ENCODE measurements at regions not wholly inside any gene's neighbourhood (a gene's known extent, or its start where the extent isn't known, plus 50 kb on each side); places are given as distances from the start of the nearest gene placed in this dataset.

DNA sequence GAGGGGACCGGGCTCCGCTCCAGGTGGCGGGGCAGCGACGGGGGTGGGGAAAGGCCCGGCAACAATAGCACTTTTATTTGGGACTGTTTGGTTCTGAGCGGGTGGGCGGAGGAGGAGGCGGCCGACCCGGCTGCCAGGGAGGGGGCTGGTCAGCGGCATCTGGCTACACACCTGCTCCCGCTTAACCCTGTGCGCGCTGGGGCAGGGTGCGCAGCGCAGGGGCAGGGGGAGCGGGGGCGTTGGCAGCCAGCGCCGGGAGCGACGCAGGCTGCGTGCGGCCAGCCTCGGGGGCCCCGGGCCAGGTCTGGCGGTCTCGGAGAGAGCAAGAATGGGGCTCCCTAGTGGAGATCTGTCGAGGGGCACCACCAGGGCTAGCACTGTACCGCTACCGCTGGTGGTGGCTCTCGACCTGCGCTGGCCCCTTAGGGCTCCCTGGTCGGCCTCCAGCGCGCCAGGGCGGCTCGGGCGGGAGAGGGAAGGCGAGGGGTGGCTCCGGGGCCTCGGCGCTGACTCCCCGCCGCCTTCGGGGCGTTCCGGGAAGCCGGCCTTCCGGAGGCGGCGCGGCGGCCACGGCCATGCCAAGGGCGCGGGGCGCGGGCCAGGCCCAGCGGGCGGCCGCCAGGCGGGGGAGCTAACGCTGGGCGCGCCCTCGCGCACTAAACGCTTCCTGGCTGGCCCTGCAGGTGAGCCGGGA, 92.4 kb downstream of the NCR2 start:
- no peak overlapping the region for H3K27ac ChIP-seq (ENCODE audit: poor library complexity, severe bottlenecking)
- H3K4me1 ChIP-seq (ENCODE audit: insufficient read depth, poor library complexity, severe bottlenecking) = peaks cover 15% of the 10 kb centered on the region
- no peaks in the 10 kb centered on the region for H3K9me3 ChIP-seq (ENCODE audit: severe bottlenecking)
- peaks cover 16% of the 10 kb centered on the region for H3K27me3 ChIP-seq (ENCODE audit: insufficient read depth, poor library complexity, severe bottlenecking)
- TF ChIP-seq, protein P1, sequence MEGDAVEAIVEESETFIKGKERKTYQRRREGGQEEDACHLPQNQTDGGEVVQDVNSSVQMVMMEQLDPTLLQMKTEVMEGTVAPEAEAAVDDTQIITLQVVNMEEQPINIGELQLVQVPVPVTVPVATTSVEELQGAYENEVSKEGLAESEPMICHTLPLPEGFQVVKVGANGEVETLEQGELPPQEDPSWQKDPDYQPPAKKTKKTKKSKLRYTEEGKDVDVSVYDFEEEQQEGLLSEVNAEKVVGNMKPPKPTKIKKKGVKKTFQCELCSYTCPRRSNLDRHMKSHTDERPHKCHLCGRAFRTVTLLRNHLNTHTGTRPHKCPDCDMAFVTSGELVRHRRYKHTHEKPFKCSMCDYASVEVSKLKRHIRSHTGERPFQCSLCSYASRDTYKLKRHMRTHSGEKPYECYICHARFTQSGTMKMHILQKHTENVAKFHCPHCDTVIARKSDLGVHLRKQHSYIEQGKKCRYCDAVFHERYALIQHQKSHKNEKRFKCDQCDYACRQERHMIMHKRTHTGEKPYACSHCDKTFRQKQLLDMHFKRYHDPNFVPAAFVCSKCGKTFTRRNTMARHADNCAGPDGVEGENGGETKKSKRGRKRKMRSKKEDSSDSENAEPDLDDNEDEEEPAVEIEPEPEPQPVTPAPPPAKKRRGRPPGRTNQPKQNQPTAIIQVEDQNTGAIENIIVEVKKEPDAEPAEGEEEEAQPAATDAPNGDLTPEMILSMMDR (IDR thresholded peaks at IDR 0.05; ENCODE audit: poor library complexity, severe bottlenecking) = peak; percentile 15
- DNase-seq (ENCODE audit: low spot score) (no peak), ATAC-seq (ENCODE audit: low read depth) (peak; percentile 74)
- H3K4me3 ChIP-seq (ENCODE audit: severe bottlenecking) = peak overlapping the region; percentile 35
- H3K36me3 ChIP-seq (ENCODE audit: low read depth) = no peaks in the 10 kb centered on the region

DNA sequence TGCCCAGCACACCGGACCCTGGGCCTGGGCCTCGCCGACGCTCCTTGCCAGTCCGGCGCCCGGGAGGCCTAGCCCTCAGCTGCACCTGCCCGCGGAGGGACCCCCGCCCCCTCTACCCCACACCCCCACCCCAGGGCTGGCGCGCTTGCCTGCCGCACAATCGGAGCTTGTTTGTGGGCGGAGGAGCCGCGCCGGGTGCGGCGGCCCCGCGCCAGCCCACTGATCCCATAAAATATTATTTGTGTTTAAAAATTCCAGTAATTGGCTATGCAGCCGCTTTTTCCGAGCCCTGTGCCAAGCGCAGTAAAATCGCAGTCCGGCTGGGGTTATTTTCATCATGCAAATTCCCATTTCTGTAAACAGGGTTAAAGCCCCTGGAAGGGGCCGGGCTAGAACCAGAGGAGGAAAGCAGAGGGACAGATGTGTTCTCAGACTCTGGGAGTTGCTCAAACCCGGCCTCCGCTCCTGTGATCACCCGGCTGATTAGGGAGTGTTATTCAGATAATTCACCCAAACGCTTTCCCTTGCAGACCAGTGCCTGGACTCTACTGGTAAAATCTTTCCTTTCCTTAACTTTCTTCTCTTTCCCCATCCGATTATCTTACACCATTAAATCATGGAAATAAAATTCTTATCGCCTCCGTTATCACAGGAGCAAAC, 93.1 kb downstream of the NCR2 start:
- H3K4me3 ChIP-seq (ENCODE audit: severe bottlenecking) = peak overlapping the region; percentile 35
- no peaks in the 10 kb centered on the region for H3K9me3 ChIP-seq (ENCODE audit: severe bottlenecking)
- H3K4me1 ChIP-seq (ENCODE audit: insufficient read depth, poor library complexity, severe bottlenecking) = peaks cover 15% of the 10 kb centered on the region
- H3K27me3 ChIP-seq (ENCODE audit: insufficient read depth, poor library complexity, severe bottlenecking) = peaks cover 15% of the 10 kb centered on the region
- H3K27ac ChIP-seq (ENCODE audit: poor library complexity, severe bottlenecking) = no peak overlapping the region
- DNase-seq (ENCODE audit: low spot score) (no peak), ATAC-seq (ENCODE audit: low read depth) (no peak)
- H3K36me3 ChIP-seq (ENCODE audit: low read depth) = no peaks in the 10 kb centered on the region
- TF ChIP-seq, protein P1 (IDR thresholded peaks at IDR 0.05; ENCODE audit: poor library complexity, severe bottlenecking) = no peak

DNA sequence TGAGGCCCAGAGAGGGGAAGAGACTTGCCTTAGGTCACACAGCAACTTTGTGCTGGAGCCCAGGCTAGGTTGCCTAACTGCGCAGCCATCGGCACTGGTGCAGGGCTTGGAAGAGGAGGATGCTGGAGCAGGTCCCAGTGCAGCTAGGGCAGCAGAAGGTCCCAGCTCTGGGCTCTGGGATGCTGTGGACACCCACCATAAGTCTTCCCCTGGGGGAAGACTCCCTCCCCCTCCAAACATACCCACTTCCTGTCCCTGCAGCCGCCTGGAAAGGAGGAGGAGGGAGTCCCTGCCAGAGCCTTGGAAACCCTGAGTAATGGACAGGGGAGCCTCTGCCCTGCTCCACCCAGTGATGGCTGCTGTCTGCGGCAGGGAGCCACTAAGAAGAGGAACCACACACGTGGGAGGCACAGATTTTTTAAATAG, 93.6 kb downstream of the NCR2 start:
- peaks cover 15% of the 10 kb centered on the region for H3K27me3 ChIP-seq (ENCODE audit: insufficient read depth, poor library complexity, severe bottlenecking)
- H3K4me1 ChIP-seq (ENCODE audit: insufficient read depth, poor library complexity, severe bottlenecking) = peaks cover 15% of the 10 kb centered on the region
- no peaks in the 10 kb centered on the region for H3K9me3 ChIP-seq (ENCODE audit: severe bottlenecking)
- ATAC-seq (ENCODE audit: low read depth) (no peak), DNase-seq (ENCODE audit: low spot score) (no peak)
- H3K27ac ChIP-seq (ENCODE audit: poor library complexity, severe bottlenecking) = no peak overlapping the region
- H3K4me3 ChIP-seq (ENCODE audit: severe bottlenecking) = no peak overlapping the region
- TF ChIP-seq, protein P1 (IDR thresholded peaks at IDR 0.05; ENCODE audit: poor library complexity, severe bottlenecking) = no peak
- H3K36me3 ChIP-seq (ENCODE audit: low read depth) = no peaks in the 10 kb centered on the region

DNA sequence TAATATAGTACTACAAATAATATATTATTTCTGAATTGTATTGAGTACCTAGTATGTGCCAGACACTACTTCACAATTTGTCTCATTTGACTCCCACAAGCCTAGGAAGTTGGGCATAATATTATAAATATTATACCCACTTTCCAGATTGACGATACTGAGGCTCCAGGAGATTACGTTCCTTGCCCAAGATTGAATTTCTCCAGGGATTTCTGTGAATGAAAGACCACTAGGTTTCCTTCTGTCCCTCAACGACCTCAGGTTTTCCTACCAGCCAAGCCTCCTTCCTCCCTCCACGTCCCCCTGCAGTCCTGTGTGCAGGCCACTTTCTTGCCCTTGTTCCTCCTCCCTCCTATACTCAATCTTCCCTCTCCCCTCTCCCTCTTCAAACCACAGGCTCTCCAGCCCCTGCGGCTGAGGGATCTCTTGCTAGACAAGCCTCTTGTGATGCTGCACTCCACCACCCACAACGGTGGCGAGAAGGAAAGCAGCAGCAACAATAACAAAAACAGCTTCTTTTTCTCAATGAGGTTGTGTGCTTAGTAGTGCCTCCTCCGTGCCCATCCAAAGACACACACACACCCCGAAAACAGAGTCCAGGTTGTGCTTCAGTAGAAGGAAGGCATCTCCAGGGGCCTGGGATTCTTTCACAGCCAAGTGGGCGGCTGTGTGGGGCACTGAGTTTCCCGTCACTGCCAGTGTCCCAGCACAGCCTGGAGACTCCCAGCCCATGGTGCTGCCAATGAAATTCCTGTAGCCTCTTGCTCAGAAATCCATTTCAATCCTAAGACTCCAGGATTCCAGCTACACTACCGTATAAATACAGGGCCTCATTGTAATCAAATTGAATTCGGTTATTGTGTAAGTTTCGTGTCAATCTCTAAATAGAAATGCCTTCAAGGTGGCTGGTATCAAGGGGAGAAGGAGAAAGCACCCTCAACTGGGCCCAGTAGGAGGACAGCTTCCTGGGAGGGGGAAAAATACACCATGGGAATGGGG, 94.4 kb downstream of the NCR2 start:
- no peaks in the 10 kb centered on the region for H3K9me3 ChIP-seq (ENCODE audit: severe bottlenecking)
- DNase-seq (ENCODE audit: low spot score) = no peak
- TF ChIP-seq, protein P1 (IDR thresholded peaks at IDR 0.05; ENCODE audit: poor library complexity, severe bottlenecking) = no peak
- H3K27me3 ChIP-seq (ENCODE audit: insufficient read depth, poor library complexity, severe bottlenecking) = peaks cover 15% of the 10 kb centered on the region
- H3K4me3 ChIP-seq (ENCODE audit: severe bottlenecking) = no peak overlapping the region
- no peak for ATAC-seq (ENCODE audit: low read depth)
- peaks cover 15% of the 10 kb centered on the region for H3K4me1 ChIP-seq (ENCODE audit: insufficient read depth, poor library complexity, severe bottlenecking)
- no peak overlapping the region for H3K27ac ChIP-seq (ENCODE audit: poor library complexity, severe bottlenecking)
- no peaks in the 10 kb centered on the region for H3K36me3 ChIP-seq (ENCODE audit: low read depth)

All from RWPE2 (cell line).